Gastroesophageal sphincter (tissue), 4 donors: ENCODE measurements at regions not wholly inside any gene's neighbourhood (a gene's known extent, or its start where the extent isn't known, plus 50 kb on each side); places are given as distances from the start of the nearest gene placed in this dataset.
A peak's percentile ranks its signal among the peaks of the same experiment; 100 is the strongest.
"Not testable (repeated sequence)": the region's sequence is repeated elsewhere in the genome, so short reads cannot be mapped to it uniquely, and the experiment has no call there.

Source experiments
- ATAC-seq: fragments of 150-250 bp; one replicate; pipeline ENCODE4 v1.9.1; 2016; ENCODE audit warnings: mild to moderate bottlenecking, moderate library complexity
- H3K27ac ChIP-seq, 4 donors: fragments of 200-600 bp; sonication (generic) in 3 of 4; 1 replicate in 3 of 4; 2 replicates in 1 of 4; pipeline ENCODE4 v1.5.1; 2016 to 2019
- H3K27me3 ChIP-seq: fragments of 200-600 bp; sonication (generic); one replicate; pipeline ENCODE4 v1.5.1; 2019
- H3K36me3 ChIP-seq, 2 donors: fragments of 200-600 bp; sonication (generic); one replicate each; pipeline ENCODE4 v1.5.1; 2019; ENCODE audit warnings: control low read depth in 1 of 2
- H3K4me1 ChIP-seq, 3 donors: fragments of 200-600 bp; sonication (generic); 1 replicate in 2 of 3; 2 replicates in 1 of 3; pipeline ENCODE4 v1.5.1; 2016 to 2019; ENCODE audit warnings: control low read depth in 2 of 3
- H3K4me3 ChIP-seq, 2 donors: fragments of 200-600 bp; sonication (generic); one replicate each; pipeline ENCODE4 v1.5.1; 2019; ENCODE audit warnings: mild to moderate bottlenecking in 1 of 2, moderate library complexity in 1 of 2
- H3K9me3 ChIP-seq, 3 donors: fragments of 200-600 bp; sonication (generic); one replicate each; pipeline ENCODE4 v1.5.1; 2017 to 2019; ENCODE audit warnings: control low read depth in 2 of 3
- EP300 ChIP-seq: sonication (generic); formaldehyde crosslinking; IDR thresholded peaks from one replicate; pipeline ENCODE4 v1.6.1; 2017; ENCODE audit warnings: antibody characterized with exemption, mild to moderate bottlenecking
- POLR2A ChIP-seq, 2 donors: fragments of 450-650 bp; IDR thresholded peaks; one replicate each; pipeline ENCODE4 v1.6.1; 2017; ENCODE audit warnings: antibody characterized with exemption in 2 of 2, mild to moderate bottlenecking in 2 of 2, moderate library complexity in 1 of 2
- POLR2AphosphoS5 ChIP-seq: sonication (generic); formaldehyde crosslinking; IDR thresholded peaks from one replicate; pipeline ENCODE4 v1.6.1; 2017; ENCODE audit warnings: antibody characterized with exemption
- WGBS, 2 donors: methylation state at CpG; one replicate each; pipeline ENCODE4 v1.1.5; 2018; ENCODE audit warnings: low coverage in 1 of 2; 5-methylcytosine and 5-hydroxymethylcytosine counted together
- TF ChIP-seq, protein P1 (sequence below), 4 experiments: fragments of 200-600 bp in 2 of 4; fragments of 450-650 bp in 2 of 4; sonication (generic) in 1 of 4; IDR thresholded peaks; one replicate each; pipeline ENCODE4 v1.5.1; 2017 to 2019; ENCODE audit warnings: antibody characterized with exemption in 4 of 4, mild to moderate bottlenecking in 2 of 4, moderate library complexity in 2 of 4

DNA sequence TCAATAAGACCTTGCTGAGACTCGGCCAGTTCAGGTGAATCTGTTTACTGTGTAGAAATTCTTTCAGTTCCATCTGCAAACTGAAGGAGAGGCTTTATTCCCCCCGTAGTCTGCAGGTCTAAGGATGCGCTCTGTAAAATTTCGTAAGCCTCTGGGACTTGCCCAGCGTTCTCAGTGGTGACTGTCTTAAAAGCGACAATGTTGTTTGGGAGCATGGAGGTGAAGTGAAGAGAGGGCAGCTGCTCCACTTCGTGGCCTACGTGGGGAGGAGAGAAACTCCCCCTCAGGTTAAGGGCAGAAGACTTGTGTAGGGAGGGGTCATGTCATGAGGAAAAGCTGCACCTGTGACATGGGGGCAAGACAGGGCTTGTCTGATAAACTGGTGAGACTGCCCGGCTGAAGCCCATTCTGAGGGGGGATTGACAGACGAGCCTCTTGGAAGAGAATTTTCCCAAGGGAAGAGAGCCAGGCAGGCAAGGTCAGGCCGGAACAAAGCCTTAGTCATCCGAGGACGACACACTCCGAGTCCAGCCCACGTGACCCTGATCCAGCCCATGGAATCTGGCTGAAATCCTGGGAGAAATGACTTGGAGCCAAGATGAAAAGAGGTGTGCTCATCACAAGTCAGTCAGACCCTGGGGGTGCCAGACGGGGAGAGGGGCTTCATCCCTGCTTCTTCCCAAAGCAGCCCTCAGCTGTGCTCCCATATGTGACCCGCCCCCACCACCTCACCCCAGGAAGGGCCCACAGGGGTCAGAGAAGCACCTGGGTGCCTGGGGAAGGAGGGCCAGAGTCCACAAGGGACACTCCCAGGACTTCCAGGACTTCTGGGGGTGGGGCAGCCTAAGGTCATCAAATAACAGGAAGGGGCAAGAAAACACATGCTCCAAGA lies 88.5 kb upstream of the SH3BP4 start:
- peaks cover 0 to 11% (median 0%) of the 10 kb centered on the region in 3 donors for H3K4me1 ChIP-seq
- 44 to 48% methylated on average over 6 to 10 of the region's 17 CpGs for WGBS, 2 donors
- H3K9me3 ChIP-seq: peaks cover 0 to 5% (median 0%) of the 10 kb centered on the region in 3 donors
- H3K4me3 ChIP-seq: no peak overlapping the region
- H3K27me3 ChIP-seq: no peaks in the 10 kb centered on the region
- ATAC-seq: peak; percentile 44
- no peak overlapping the region for H3K27ac ChIP-seq
- no peaks in the 10 kb centered on the region for H3K36me3 ChIP-seq
- no peak for TF ChIP-seq POLR2A (IDR thresholded peaks at IDR 0.05)
- TF ChIP-seq EP300: no peak
- no peak for TF ChIP-seq POLR2AphosphoS5
- TF ChIP-seq, protein P1, sequence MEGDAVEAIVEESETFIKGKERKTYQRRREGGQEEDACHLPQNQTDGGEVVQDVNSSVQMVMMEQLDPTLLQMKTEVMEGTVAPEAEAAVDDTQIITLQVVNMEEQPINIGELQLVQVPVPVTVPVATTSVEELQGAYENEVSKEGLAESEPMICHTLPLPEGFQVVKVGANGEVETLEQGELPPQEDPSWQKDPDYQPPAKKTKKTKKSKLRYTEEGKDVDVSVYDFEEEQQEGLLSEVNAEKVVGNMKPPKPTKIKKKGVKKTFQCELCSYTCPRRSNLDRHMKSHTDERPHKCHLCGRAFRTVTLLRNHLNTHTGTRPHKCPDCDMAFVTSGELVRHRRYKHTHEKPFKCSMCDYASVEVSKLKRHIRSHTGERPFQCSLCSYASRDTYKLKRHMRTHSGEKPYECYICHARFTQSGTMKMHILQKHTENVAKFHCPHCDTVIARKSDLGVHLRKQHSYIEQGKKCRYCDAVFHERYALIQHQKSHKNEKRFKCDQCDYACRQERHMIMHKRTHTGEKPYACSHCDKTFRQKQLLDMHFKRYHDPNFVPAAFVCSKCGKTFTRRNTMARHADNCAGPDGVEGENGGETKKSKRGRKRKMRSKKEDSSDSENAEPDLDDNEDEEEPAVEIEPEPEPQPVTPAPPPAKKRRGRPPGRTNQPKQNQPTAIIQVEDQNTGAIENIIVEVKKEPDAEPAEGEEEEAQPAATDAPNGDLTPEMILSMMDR (IDR thresholded peaks at IDR 0.05): no peak

DNA sequence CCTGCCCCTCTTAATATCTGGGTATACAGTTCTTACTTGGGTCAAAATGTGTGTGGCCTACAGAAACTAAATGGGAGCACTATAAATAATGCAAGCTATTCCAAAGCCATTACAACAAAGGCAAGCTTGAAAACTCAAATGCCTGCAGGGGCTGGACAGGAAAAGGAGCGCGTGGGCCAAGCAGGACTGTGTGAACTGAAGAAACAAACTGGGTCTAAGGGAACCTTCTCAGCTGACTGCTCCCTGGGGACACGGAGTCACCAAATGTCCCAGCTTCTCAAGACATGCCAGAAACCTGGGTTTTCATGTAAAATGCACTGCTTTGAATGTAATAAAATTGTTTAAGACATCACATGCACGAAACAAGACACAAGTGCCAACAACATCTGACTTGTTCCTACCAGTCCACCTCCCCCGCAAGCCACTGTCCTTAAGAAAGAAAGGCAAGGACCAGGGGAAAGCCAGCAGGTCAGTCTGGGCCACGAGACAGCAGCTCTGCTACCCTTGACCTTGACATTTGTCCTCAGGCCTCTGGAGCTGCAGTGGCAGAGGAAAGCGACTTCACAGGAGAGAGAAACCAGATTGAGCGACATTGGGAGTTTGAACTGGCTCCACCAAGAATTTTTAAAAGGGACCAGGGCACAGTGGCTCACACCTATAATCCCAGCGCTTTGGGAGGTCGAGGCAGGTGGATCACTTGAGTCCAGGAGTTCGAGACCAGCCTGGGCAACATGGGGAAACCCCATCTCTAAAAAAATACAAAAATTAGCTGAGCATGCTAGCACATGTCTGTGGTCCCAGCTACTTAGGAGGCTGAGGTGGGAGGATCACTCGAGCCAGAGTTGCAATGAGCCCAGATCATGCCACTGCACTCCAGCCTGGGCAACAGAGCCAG lies 89.7 kb upstream of the SH3BP4 start:
- no peak for TF ChIP-seq POLR2A (IDR thresholded peaks at IDR 0.05)
- no peak for TF ChIP-seq EP300
- no peak for TF ChIP-seq POLR2AphosphoS5
- TF ChIP-seq, protein P1 (IDR thresholded peaks at IDR 0.05): no peak
- Histone ChIP-seq H3K27me3 (no peaks in the 10 kb centered on the region), H3K9me3 (no peaks in the 10 kb centered on the region), H3K36me3 (no peaks in the 10 kb centered on the region), H3K4me3 (no peak overlapping the region), H3K4me1 (peaks cover 0 to 11% (median 0%) of the 10 kb centered on the region in 3 donors), H3K27ac (peak overlapping the region in 1 of 4 donors; percentile 6)
- 80 to 85% methylated on average over 4 to 10 of the region's 12 CpGs for WGBS, 2 donors
- ATAC-seq: peak; percentile 24

DNA sequence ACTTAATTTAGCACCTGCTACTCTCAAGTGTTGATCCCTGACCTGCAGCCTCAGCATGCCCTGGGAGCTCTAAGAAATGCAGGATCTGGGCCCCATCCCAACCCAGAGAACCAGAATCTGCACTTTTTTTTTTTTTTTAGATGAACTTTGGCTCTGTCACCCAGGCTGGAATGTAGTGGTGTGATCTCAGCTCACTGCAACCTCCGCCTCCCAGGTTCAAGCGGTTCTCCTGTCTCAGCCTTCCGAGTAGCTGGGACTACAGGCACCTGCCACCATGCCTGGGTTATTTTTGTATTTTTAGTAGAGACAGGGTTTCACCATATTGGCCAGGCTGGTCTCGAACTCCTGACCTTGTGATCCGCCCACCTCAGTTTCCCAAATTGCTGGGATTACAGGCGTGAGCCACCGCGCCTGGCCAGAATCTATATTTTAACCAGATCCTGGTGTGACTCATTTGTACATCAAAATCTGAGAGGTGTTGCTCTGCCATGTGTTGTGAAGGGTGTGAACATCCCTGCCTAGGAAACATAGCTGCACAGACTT lies 92.4 kb upstream of the SH3BP4 start:
- ATAC-seq: not testable (repeated sequence)

DNA sequence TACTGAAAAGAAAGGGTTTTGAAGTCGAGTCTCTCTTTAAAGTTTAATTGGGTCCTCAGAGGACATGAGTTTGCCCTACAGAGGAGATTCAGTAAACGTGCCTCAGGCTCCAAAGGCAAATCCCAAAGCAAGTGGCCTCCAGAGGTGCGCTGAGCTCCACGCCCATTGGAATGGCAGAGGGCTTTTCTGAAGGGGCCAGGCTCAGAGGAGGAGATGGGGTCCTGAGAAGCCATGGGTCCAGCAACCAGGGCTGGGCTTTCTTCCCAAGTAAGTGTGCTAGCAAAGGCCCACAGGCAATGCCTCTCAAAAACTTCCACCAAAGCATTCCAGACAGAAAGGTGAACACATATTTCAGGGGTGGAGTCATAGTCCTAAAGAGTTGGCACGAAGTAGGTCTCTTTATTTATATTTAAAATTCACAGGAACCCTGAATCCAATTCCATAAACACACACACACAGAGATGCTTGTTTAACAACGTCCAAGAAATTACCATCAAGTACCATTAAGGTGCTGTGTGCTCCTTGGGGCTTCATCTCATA lies 93.0 kb upstream of the SH3BP4 start:
- Histone ChIP-seq H3K36me3 (no peaks in the 10 kb centered on the region), H3K4me1 (peaks cover 0 to 11% (median 0%) of the 10 kb centered on the region in 3 donors), H3K27me3 (no peaks in the 10 kb centered on the region), H3K27ac (no peak overlapping the region), H3K9me3 (no peaks in the 10 kb centered on the region), H3K4me3 (no peak overlapping the region)
- WGBS, 2 donors: 68 to 82% methylated on average over 3 to 5 of the region's 6 CpGs
- TF ChIP-seq, protein P1 (IDR thresholded peaks at IDR 0.05): no peak
- no peak for TF ChIP-seq POLR2AphosphoS5
- TF ChIP-seq POLR2A (IDR thresholded peaks at IDR 0.05): no peak
- TF ChIP-seq EP300: no peak
- ATAC-seq: no peak

More for the DNA sequence above, 92.4 kb upstream of the SH3BP4 start:
- H3K4me1 ChIP-seq: peaks cover 0 to 11% (median 0%) of the 10 kb centered on the region in 3 donors
- H3K27ac ChIP-seq, H3K9me3 ChIP-seq, H3K4me3 ChIP-seq, H3K36me3 ChIP-seq, H3K27me3 ChIP-seq: not testable (repeated sequence)
- no CpG with 5 or more reads among the region's 8 CpGs for WGBS, 2 donors

DNA sequence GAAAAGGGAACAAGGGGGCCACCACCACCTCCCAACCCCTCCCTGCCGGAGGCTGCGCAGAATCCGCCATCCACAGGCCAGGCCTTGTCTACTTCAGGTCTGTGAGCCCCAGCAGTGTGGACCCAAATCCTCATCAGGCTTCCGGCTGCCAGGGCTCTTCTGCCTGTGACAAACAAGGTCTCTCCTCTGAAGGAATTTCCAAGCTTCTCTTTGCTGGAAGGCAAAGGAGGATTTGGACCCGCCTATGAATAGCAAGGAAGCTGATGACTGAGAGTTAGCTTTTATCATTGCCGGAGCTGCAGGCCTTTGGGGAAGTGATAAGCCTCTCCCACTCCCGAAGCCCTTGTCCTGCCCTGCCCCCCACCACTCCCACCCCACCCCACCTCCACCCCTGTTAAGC lies 93.7 kb upstream of the SH3BP4 start:
- no peaks in the 10 kb centered on the region for H3K9me3 ChIP-seq
- no peak for ATAC-seq
- H3K27me3 ChIP-seq: no peaks in the 10 kb centered on the region
- 80 to 93% methylated on average over 1 to 3 of the region's 7 CpGs for WGBS, 2 donors
- no peak overlapping the region for H3K27ac ChIP-seq
- peaks cover 0 to 6% (median 0%) of the 10 kb centered on the region in 3 donors for H3K4me1 ChIP-seq
- TF ChIP-seq EP300 (no peak), POLR2A (IDR thresholded peaks at IDR 0.05) (no peak), POLR2AphosphoS5 (no peak)
- TF ChIP-seq, protein P1 (IDR thresholded peaks at IDR 0.05): no peak
- no peak overlapping the region for H3K4me3 ChIP-seq
- H3K36me3 ChIP-seq: no peaks in the 10 kb centered on the region
